ENCODE measurements at regions not wholly inside any gene's neighbourhood (a gene's known extent, or its start where the extent isn't known, plus 50 kb on each side); places are given as distances from the start of the nearest gene placed in this dataset.

- ATAC-seq (no peak), DNase-seq (ENCODE audit: low read depth, low spot score) (no peak)
- no peaks in the 10 kb centered on the region for H3K9me3 ChIP-seq (ENCODE audit: control insufficient read depth, insufficient read depth, low read depth, low read length)
- intact Hi-C loops (cut with micrococcal nuclease; ENCODE audit: unreplicated experiment) (loop anchor here (2.0 kb wide), 1 partner anchor 429 kb away; no protein-coding TSS in a partner anchor), in situ Hi-C loops (cut with HindIII; ENCODE audit: low pct_unique_long_range_greater_than_20kb, low sequenced_read_pairs) (loop anchor here (25.0 kb wide), 1 partner anchor 229 kb away; no protein-coding TSS in a partner anchor)
- CTCF ChIA-PET = interaction anchor here (0.7 to 1.2 kb wide), 2 partner anchors 224 to 430 kb away, joined by 3 to 5 read pairs; no protein-coding TSS in a partner anchor
- no TSS peak for BruUV-seq (replicated peaks)
- H3K4me1 ChIP-seq (ENCODE audit: control insufficient read depth, insufficient read depth, low read length) = no peaks in the 10 kb centered on the region
- no peak overlapping the region for H3K27ac ChIP-seq (ENCODE audit: low read length)
- POLR2A ChIA-PET = no interaction called here
- TF ChIP-seq POLR2AphosphoS5 (IDR thresholded peaks at IDR 0.05; ENCODE audit: low read depth, low read length) = no peak
- TF ChIP-seq CTCF (IDR thresholded peaks at IDR 0.05) = no peak
- no peak for TF ChIP-seq TCF7L2 (IDR thresholded peaks at IDR 0.05; ENCODE audit: low read depth, low read length)
- no peak for TF ChIP-seq REST (IDR thresholded peaks at IDR 0.05; ENCODE audit: insufficient read depth in 1 of 2, low read depth in 2 of 2, low read length in 1 of 2)
- TF ChIP-seq SIN3A (IDR thresholded peaks at IDR 0.05; ENCODE audit: borderline replicate concordance, insufficient read depth, low read depth, low read length) = no peak
- no peaks in the 10 kb centered on the region for H3K36me3 ChIP-seq (ENCODE audit: control insufficient read depth, insufficient read depth, low read length)
- no peak overlapping the region for H3K4me3 ChIP-seq (ENCODE audit: low read depth in 2 of 2, low read length in 2 of 2)
- peaks cover 12% of the 10 kb centered on the region; the same call in 1 of the 2 replicates for H3K27me3 ChIP-seq (ENCODE audit: control insufficient read depth, insufficient read depth, low read length)
Measured at GRCh38 chr11:45341372-45341771, 55.2 kb upstream of the SYT13 start.

GRCh38 chr11:45339729-45340519 lies 53.8 kb upstream of the SYT13 start:
- H3K36me3 ChIP-seq (ENCODE audit: control insufficient read depth, insufficient read depth, low read length) = no peaks in the 10 kb centered on the region
- DNase-seq (ENCODE audit: low read depth, low spot score) = peak; percentile 50
- no TSS peak for BruUV-seq (replicated peaks)
- peaks cover 12% of the 10 kb centered on the region; the same call in 1 of the 2 replicates for H3K27me3 ChIP-seq (ENCODE audit: control insufficient read depth, insufficient read depth, low read length)
- ATAC-seq = peak; percentile 98
- H3K4me3 ChIP-seq (ENCODE audit: low read depth in 2 of 2, low read length in 2 of 2) = peak overlapping the region; percentile 4 to 35; a peak in 3 of 4 replicates
- no peak overlapping the region for H3K27ac ChIP-seq (ENCODE audit: low read length)
- ChIA-PET POLR2A (interaction anchor here (0.6 kb wide), 1 partner anchor 12 kb away, joined by 4 read pairs; no protein-coding TSS in a partner anchor), CTCF (interaction anchor here (0.6 to 1.2 kb wide), 3 partner anchors 365 to 1249 kb away, joined by 3 to 9 read pairs (median 4); no protein-coding TSS in a partner anchor)
- in situ Hi-C loops (cut with HindIII; ENCODE audit: low pct_unique_long_range_greater_than_20kb, low sequenced_read_pairs) (loop anchor here (25.0 kb wide), 1 partner anchor 228 kb away; no protein-coding TSS in a partner anchor), intact Hi-C loops (cut with micrococcal nuclease; ENCODE audit: unreplicated experiment) (loop anchor here (2.0 to 10.0 kb wide), 2 partner anchors 405 to 431 kb away; no protein-coding TSS in a partner anchor)
- H3K4me1 ChIP-seq (ENCODE audit: control insufficient read depth, insufficient read depth, low read length) = no peaks in the 10 kb centered on the region
- H3K9me3 ChIP-seq (ENCODE audit: control insufficient read depth, insufficient read depth, low read depth, low read length) = no peaks in the 10 kb centered on the region
- TF ChIP-seq TCF7L2 (IDR thresholded peaks at IDR 0.05; ENCODE audit: low read depth, low read length) (no peak), CTCF (IDR thresholded peaks at IDR 0.05) (peak; percentile 95)

All from Panc1 (cell line).